ENCODE measurements at regions not wholly inside any gene's neighbourhood (a gene's known extent, or its start where the extent isn't known, plus 50 kb on each side); places are given as distances from the start of the nearest gene placed in this dataset.

GRCh38 chr4:141497627-141498026 lies 138.8 kb upstream of the IL15 start (continued):
- TF ChIP-seq ASH2L (IDR thresholded peaks at IDR 0.05; ENCODE audit: low read length) = no peak
- no peak for TF ChIP-seq BACH1 (IDR thresholded peaks at IDR 0.05; ENCODE audit: low read length)
- no peak for TF ChIP-seq BCL11A (IDR thresholded peaks at IDR 0.05; ENCODE audit: low read depth in 2 of 2, low read length in 2 of 2)
- TF ChIP-seq ATF3 (IDR thresholded peaks at IDR 0.05; ENCODE audit: insufficient read depth, low read depth, low read length) = no peak
- TF ChIP-seq RAD21 (IDR thresholded peaks at IDR 0.05 in 1 of 2, conservative IDR thresholded peaks at IDR 0.05 in 1 of 2; ENCODE audit: low read depth in 2 of 2, low read length in 2 of 2) = no peak
- TF ChIP-seq RFX5 (IDR thresholded peaks at IDR 0.05; ENCODE audit: borderline replicate concordance, low read depth, low read length) = no peak
- TF ChIP-seq GTF2F1 (IDR thresholded peaks at IDR 0.05; ENCODE audit: borderline replicate concordance, low read depth, low read length) = no peak
- TF ChIP-seq SRF (IDR thresholded peaks at IDR 0.05; ENCODE audit: low read depth, low read length) = no peak

Data from H1 (cell line).